HL-60/S4 treated with retinoic acid at 250 ng/mL for 4 days and 3 days (cell line): ENCODE measurements at regions not wholly inside any gene's neighbourhood (a gene's known extent, or its start where the extent isn't known, plus 50 kb on each side); places are given as distances from the start of the nearest gene placed in this dataset.

Experiments used
- in situ Hi-C: fragments of 300-500 bp; cut with MboI; formaldehyde crosslinking; loops from 2 replicates; pipeline ENCODE4 v1.7.0; 2022; ENCODE audit warnings: low sequenced_read_pairs

DNA sequence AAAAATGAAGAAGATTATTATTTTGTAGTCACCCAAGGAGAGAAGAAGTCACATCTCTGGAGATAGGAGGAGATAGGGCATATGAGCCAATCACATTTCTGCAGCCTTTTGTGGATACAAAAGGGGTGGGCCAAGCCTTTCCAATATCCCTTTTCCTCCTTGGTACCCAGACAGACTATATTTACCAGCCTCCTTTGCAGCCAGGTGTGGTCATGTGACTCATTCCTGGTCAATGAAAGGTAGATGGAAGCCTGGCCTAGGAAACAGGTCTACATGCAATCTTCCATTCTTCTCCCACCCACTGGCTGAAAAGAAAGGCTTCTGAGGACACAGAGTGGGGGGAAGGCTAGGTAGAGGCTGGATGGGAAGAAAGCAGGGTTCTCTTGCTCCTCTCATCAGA is 58.1 kb upstream of the ERG start:
- in situ Hi-C loops = no loop called here

GRCh38 chr21:38561205-38561604 is 62.9 kb upstream of the ERG start:
- in situ Hi-C loops = no loop called here

GRCh38 chr21:38561613-38562581 is 63.6 kb upstream of the ERG start:
- in situ Hi-C loops = no loop called here

- in situ Hi-C loops = no loop called here
Measured at GRCh38 chr21:38567335-38567969, 69.2 kb upstream of the ERG start.

DNA sequence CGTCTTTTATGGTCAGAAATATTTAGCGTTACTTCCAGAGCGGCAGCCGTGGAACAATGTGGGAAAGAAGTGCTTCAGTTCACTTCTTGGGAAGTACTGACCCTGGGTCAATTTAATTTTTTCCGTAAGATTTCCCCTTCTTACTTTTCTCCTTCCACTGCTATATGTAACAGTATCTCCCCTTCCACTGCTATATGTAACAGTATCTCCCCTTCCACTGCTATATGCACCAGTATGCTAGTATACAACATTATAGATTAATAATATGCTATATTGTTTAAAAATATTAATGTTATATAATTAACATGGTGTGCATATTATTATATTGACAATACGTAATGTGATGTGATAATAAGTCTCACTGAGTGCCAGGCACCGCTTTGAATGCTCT is 69.7 kb upstream of the ERG start:
- in situ Hi-C loops = no loop called here

- in situ Hi-C loops = no loop called here
Measured at GRCh38 chr21:38569733-38570132, 71.5 kb upstream of the ERG start.

DNA sequence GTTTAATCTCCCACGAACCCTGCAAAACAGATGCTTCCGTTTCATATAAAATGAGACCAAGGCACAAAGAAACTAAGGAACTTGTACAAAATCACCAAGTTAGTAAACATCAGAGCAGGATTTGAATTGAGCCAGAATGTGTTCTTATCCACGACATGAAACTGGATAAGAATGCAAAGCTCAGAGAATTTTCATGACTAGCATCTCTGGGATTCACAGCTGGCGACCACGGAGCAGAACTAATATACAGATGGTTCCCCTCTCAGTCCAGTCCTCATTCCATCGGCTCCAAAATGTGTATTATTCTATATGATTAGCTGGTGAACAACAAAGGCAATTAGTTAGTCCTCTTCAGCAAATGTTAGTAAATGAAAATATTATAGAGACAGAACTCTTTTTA is 72.3 kb upstream of the ERG start:
- in situ Hi-C loops = no loop called here

DNA sequence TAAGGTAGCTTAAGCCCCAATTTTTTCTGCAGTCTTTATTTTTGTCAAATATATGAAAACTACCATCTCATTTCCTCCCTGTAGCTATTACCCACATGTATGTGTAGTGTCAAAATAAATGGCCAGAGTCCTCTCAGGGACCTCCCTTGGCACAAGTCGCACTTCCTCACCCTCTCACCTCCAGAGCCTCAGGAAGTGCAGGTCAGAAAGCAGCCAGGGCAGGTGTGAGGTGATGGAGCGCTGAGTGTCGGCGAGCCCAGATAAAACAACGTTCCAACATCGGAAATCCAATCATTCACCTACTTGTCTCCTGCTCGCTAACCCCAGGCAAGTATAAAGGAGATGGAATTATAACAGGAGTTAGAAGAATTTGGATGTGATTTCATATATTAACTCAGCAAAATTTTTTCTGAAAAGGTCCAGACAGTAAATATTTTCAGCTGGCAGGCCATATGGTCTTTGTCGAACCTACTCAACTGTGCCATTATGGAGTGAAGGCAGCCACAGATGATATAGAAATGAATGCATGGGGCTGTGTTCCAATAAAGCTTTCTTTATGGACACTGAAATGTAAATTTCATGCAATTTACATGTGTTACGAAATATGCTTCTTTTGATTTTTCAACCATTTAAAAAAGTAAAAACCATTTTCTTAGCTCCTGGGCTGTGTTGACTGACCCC is 76.8 kb upstream of the ERG start:
- in situ Hi-C loops = no loop called here

GRCh38 chr21:38577887-38578286 is 79.6 kb upstream of the ERG start:
- in situ Hi-C loops = no loop called here

- in situ Hi-C loops = no loop called here
Measured at GRCh38 chr21:38590449-38591217, 92.4 kb upstream of the ERG start.

- in situ Hi-C loops = no loop called here
Measured at GRCh38 chr21:38591218-38591537, 92.9 kb upstream of the ERG start.

- in situ Hi-C loops = no loop called here
Measured at GRCh38 chr21:38596264-38597042, 98.2 kb upstream of the ERG start.

DNA sequence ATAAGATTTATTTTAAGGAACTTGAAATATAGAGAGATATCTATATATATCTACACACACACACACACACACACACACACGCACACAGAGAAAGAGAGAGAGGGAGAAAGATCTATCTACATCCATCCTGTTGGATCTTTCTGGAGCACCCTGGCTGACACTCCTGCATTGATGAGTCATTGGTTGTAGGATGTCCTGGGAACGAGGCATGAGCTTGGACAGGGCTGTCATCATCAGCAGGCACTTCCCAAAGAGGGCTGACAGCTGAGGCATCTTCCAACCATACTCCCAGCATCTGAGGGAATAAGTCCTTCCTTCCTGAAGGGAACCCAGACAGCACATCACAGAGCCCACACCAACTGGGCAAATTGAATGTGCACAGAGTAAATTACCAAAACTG is 99.1 kb upstream of the ERG start:
- in situ Hi-C loops = no loop called here

DNA sequence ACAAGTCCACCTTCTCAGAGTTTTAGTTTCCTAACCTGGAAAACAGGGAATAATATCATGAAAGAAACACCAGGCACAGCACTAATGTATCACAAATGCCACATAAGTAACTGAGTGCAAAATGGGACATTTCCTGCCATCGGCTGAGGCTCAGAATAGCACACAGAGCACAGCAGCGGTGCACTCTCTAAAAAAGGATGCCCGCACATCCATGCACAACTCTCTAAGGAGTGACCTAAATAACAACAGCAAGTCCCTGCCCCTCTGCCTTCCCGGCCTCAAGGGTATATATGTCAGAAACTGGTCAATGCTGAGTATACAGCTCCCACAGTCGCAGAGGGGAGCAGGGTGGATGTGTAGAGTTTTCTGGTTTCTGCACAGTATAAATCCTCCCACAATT is 100.1 kb upstream of the ERG start:
- in situ Hi-C loops = no loop called here

DNA sequence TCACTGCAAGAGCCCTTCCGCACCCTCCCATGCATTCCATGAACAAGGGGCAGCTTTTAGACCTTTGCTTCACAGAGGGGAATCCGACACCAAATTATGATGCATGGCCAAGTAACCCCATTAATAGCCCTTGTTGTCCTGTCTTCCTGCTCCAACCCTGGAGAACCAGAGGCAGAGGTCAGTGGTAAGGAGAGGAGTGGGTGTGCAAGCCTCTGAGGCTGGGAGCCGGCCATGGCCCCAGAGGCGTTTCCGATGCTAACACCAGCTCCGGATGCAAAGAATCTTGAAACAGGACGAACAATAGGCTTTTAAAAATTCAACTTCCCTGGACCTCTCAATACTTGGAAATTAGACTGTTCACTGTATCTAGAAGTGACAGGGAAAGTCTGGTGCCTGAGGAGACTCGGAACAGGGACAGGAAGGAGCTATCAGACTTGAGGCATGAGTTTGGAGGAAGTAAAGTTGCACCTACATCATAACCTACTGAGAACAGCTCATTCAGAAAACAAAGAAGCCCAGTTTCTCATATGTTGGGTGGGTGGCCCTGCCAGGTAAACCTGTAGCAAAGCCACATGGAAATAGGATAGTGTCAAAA is 101.2 kb upstream of the ERG start:
- in situ Hi-C loops = no loop called here

DNA sequence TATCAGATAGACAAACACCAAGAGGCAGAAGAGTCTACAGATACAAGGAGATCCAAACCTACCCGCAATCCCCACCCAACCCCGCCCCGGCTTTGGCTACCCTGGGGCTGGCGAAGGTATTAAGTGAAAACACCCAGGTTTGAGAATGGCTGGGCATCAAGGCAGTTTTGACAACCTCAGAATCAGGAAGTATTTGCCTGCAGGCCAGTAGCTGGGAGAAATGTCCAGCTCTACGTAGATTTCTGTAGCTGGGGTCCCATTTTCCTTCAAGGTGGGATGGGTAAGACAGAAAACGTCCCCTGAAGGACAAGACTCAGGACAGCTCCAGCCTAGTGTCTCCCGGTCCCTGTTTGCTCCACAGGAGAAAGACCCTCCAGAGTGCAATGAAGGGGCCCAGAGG is 101.8 kb upstream of the ERG start:
- in situ Hi-C loops = no loop called here

GRCh38 chr21:38605236-38605635 is 107.0 kb upstream of the ERG start:
- in situ Hi-C loops = no loop called here

DNA sequence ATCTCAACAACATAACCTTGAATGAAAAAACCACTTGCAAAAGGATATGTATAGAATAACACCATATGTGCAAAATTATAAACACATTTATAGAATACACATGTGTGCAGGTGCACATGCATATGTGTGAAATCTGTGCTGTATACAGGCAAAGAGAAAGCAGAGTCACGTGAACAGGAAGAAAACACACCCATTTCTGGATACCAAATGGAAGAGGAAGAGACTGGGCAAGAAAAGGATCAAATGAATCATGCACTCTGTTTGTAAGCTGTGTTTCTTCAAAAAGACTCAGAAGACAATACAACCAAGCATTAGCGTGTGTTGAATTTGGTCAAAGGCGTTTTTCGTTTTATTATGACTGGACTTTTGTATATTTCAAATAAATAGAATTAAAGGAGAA is 111.3 kb upstream of the ERG start:
- in situ Hi-C loops = no loop called here

DNA sequence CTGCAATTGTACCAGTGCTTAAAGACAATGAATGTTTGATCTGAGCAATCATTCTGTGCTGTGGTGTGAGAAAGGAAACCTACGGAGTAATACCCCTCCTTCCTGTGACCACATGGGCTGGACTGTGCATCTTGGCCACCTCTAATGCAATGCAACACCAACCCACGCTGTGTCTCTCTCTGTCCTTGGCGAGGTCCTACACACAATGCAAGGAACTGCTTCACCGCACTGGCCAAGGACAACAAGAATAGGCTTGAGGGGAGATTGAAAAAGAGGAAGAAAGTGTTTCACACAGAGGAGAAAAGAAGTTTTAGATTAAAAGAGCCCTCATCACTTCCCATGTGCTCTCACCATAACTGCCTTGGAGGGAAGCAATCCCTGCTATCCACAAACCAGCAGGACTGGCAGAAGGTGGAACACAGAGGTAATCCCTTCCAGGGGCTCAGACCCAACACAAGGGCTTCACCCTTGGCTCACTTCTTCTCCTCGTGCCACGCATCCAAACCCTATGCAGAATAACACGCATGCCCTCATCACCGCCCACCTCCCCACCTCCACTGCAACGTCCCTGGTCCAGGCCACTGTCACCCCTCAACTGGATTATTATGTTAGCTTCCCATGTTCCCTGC is 112.5 kb upstream of the ERG start:
- in situ Hi-C loops = no loop called here

GRCh38 chr21:38611277-38611676 is 113.0 kb upstream of the ERG start:
- in situ Hi-C loops = no loop called here
